ENCODE measurements at regions not wholly inside any gene's neighbourhood (a gene's known extent, or its start where the extent isn't known, plus 50 kb on each side); places are given as distances from the start of the nearest gene placed in this dataset.

- no peaks in the 10 kb centered on the region for H3K9me3 ChIP-seq (ENCODE audit: control insufficient read depth, low read depth, low read length)
- Mint-ChIP-seq H3K27me3 (ENCODE audit: low read depth) (no peaks in the 10 kb centered on the region), H3K36me3 (ENCODE audit: insufficient read depth in 1 of 3, low read depth in 3 of 3) (no peaks in the 10 kb centered on the region; a peak in 2 of 7 replicates), H3K27ac (no peak overlapping the region), H3K4me1 (peaks cover 0 to 3% of the 10 kb centered on the region in 2 experiments; a peak in 1 of 4 replicates), H3K4me3 (no peak overlapping the region), H3K9me3 (no peaks in the 10 kb centered on the region; a peak in 1 of 5 replicates)
- no peak overlapping the region for H2BK5ac ChIP-seq (ENCODE audit: insufficient read length, low read length)
- no peak for TF ChIP-seq CTCF (conservative IDR thresholded peaks at IDR 0.05)
- H2BK12ac ChIP-seq (ENCODE audit: insufficient read length, low read depth, low read length): no peak overlapping the region
- no peak overlapping the region for H3K56ac ChIP-seq (ENCODE audit: insufficient read length, low read depth, low read length)
- no peak overlapping the region for H2BK120ac ChIP-seq (ENCODE audit: low read depth, low read length, poor library complexity, severe bottlenecking)
- no peaks in the 10 kb centered on the region for H3K79me1 ChIP-seq (ENCODE audit: insufficient read depth, low read depth, low read length, poor library complexity, severe bottlenecking)
- no peak overlapping the region for H2BK15ac ChIP-seq (ENCODE audit: low read depth, low read length)
- H3K27me3 ChIP-seq (ENCODE audit: insufficient read depth, low read length): no peaks in the 10 kb centered on the region
- no peak overlapping the region for H3K4me2 ChIP-seq (ENCODE audit: insufficient read depth, insufficient read length, low read length)
- no peak overlapping the region for H2AK5ac ChIP-seq (ENCODE audit: insufficient read length, low read length)
- H3K4me1 ChIP-seq (ENCODE audit: insufficient read depth, low read length): no peaks in the 10 kb centered on the region
- DNase-seq: no peak
- H3K4ac ChIP-seq (ENCODE audit: low read depth, low read length): no peak overlapping the region
- H4K91ac ChIP-seq (ENCODE audit: insufficient read length, low read depth, low read length): no peak overlapping the region
- H2BK20ac ChIP-seq (ENCODE audit: low read depth, low read length, poor library complexity, severe bottlenecking): no peak overlapping the region
- H3K14ac ChIP-seq (ENCODE audit: insufficient read depth, low read length): no peak overlapping the region
- H3K23me2 ChIP-seq (ENCODE audit: insufficient read length, low read depth, low read length, poor library complexity, severe bottlenecking): no peaks in the 10 kb centered on the region
- no peak overlapping the region for H3K27ac ChIP-seq (ENCODE audit: insufficient read length, low read depth, low read length)
- H2AFZ ChIP-seq (ENCODE audit: low read length): no peak overlapping the region
- H3T11ph ChIP-seq (ENCODE audit: low read length): no peak overlapping the region
- H4K8ac ChIP-seq (replicated peaks; ENCODE audit: insufficient read length, low read depth, low read length): no peak overlapping the region
- no peak overlapping the region for H3K9ac ChIP-seq (ENCODE audit: extremely low read depth, insufficient read length, low read length)
- no peak overlapping the region for H3K18ac ChIP-seq (ENCODE audit: insufficient read length, low read depth, low read length)
- no peaks in the 10 kb centered on the region for H4K20me1 ChIP-seq (ENCODE audit: control insufficient read depth, insufficient read depth, insufficient read length)
- no peak overlapping the region for H3K23ac ChIP-seq (ENCODE audit: insufficient read length, low read depth, low read length)
- H4K5ac ChIP-seq (ENCODE audit: insufficient read length, low read depth, low read length): no peak overlapping the region
- no peaks in the 10 kb centered on the region for H3K79me2 ChIP-seq (ENCODE audit: insufficient read depth, low read length)
Measured at GRCh38 chr10:109166935-109167334, 756.4 kb downstream of the XPNPEP1 start.

Measured in H9 (cell line).